PC-3 (cell line): ENCODE measurements at regions not wholly inside any gene's neighbourhood (a gene's known extent, or its start where the extent isn't known, plus 50 kb on each side); places are given as distances from the start of the nearest gene placed in this dataset.

ENCODE experiments used
- EZH2 ChIP-seq: fragments of 300-600 bp; sonication (generic); IDR thresholded peaks from one replicate; pipeline ENCODE4 v1.6.1; 2017; ENCODE audit warnings: antibody characterized with exemption, mild to moderate bottlenecking, low read length; ENCODE audit not compliant: unreplicated experiment
- EZH2phosphoT487 ChIP-seq: fragments of 300-600 bp; sonication (generic); IDR thresholded peaks from 2 replicates; pipeline ENCODE4 v1.6.1; 2018; ENCODE audit warnings: mild to moderate bottlenecking, antibody characterized with exemption, low read length, borderline replicate concordance
- TF ChIP-seq, protein P1 (sequence below): fragments of 300-600 bp; sonication (generic); conservative IDR thresholded peaks from 2 replicates; pipeline ENCODE4 v1.5.1; 2017; ENCODE audit warnings: antibody characterized with exemption, low read depth, mild to moderate bottlenecking, low read length

DNA sequence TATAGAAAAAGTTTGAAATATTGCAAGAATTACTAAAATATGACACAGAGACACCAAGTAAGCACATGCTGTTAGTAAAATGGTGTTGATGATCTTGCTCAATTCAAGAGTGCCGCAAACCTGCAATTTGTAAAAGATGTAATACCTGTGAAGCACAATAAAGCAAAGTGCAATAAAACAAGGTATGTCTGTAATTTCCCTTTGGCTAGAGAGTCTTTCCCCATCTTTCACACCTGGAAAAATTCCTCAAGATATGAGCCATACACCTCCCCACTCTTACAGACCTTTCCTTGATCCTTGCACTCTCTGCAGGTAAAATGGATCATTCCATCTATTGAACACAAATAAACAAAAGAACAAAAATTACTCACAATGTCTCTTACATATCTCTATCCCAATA is 597.8 kb downstream of the EFNA5 start:
- TF ChIP-seq, protein P1, sequence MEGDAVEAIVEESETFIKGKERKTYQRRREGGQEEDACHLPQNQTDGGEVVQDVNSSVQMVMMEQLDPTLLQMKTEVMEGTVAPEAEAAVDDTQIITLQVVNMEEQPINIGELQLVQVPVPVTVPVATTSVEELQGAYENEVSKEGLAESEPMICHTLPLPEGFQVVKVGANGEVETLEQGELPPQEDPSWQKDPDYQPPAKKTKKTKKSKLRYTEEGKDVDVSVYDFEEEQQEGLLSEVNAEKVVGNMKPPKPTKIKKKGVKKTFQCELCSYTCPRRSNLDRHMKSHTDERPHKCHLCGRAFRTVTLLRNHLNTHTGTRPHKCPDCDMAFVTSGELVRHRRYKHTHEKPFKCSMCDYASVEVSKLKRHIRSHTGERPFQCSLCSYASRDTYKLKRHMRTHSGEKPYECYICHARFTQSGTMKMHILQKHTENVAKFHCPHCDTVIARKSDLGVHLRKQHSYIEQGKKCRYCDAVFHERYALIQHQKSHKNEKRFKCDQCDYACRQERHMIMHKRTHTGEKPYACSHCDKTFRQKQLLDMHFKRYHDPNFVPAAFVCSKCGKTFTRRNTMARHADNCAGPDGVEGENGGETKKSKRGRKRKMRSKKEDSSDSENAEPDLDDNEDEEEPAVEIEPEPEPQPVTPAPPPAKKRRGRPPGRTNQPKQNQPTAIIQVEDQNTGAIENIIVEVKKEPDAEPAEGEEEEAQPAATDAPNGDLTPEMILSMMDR: no peak
- no peak for TF ChIP-seq EZH2
- no peak for TF ChIP-seq EZH2phosphoT487
